Peyer's patch (tissue), 4 donors: ENCODE measurements at regions not wholly inside any gene's neighbourhood (a gene's known extent, or its start where the extent isn't known, plus 50 kb on each side); places are given as distances from the start of the nearest gene placed in this dataset.

Experiments
- CTCF ChIP-seq, 6 experiments: fragments of 450-650 bp in 4 of 6; fragments of 200-600 bp in 2 of 6; sonication (generic) in 1 of 6; IDR thresholded peaks; one replicate each; pipeline ENCODE4 v1.5.1; 2017 to 2019; ENCODE audit warnings: antibody characterized with exemption in 6 of 6, mild to moderate bottlenecking in 3 of 6, moderate library complexity in 1 of 6
- POLR2A ChIP-seq, 2 donors: fragments of 450-650 bp; IDR thresholded peaks; one replicate each; pipeline ENCODE4 v1.5.1; 2017; ENCODE audit warnings: antibody characterized with exemption in 2 of 2, mild to moderate bottlenecking in 2 of 2, moderate library complexity in 2 of 2

- TF ChIP-seq CTCF (IDR thresholded peaks at IDR 0.05) (no peak), POLR2A (IDR thresholded peaks at IDR 0.05) (no peak)
Measured at GRCh38 chr5:171597946-171598640, 178.6 kb downstream of the FGF18 start.
